HepG2 (cell line): ENCODE measurements at regions not wholly inside any gene's neighbourhood (a gene's known extent, or its start where the extent isn't known, plus 50 kb on each side); places are given as distances from the start of the nearest gene placed in this dataset.

Experiments
- HNF4G ChIP-seq, 2 experiments: sonication (generic) in 1 of 2; formaldehyde crosslinking in 1 of 2; IDR thresholded peaks; 2 replicates each; pipeline versions ENCODE4 v1.4.0 to v1.6.1; 2011 to 2020; ENCODE audit warnings: borderline replicate concordance in 2 of 2, low read depth in 2 of 2, mild to moderate bottlenecking in 2 of 2, low read length in 1 of 2, missing genetic modification reagents in 1 of 2, moderate library complexity in 1 of 2
- PAWR ChIP-seq: sonication (generic); formaldehyde crosslinking; IDR thresholded peaks from 2 replicates; pipeline ENCODE4 v1.4.0; 2020; ENCODE audit warnings: missing genetic modification reagents, mild to moderate bottlenecking, borderline replicate concordance
- RAD51 ChIP-seq: fragments of 450-650 bp; IDR thresholded peaks from 2 replicates; pipeline ENCODE4 v1.6.1; 2016; ENCODE audit warnings: borderline replicate concordance
- SRF ChIP-seq: IDR thresholded peaks from 2 replicates; pipeline ENCODE4 v1.6.1; 2011; ENCODE audit warnings: mild to moderate bottlenecking, low read depth, low read length, moderate library complexity
- ZNF276 ChIP-seq: sonication (generic); formaldehyde crosslinking; IDR thresholded peaks from 2 replicates; pipeline ENCODE4 v1.4.0; 2020; ENCODE audit warnings: mild to moderate bottlenecking, low read depth, missing genetic modification reagents
- TF ChIP-seq, protein P1 (sequence below): sonication (generic); formaldehyde crosslinking; IDR thresholded peaks from 2 replicates; pipeline ENCODE4 v1.4.0; 2020; ENCODE audit warnings: missing genetic modification reagents, borderline replicate concordance
- TF ChIP-seq, protein P2 (sequence below): sonication (generic); formaldehyde crosslinking; IDR thresholded peaks from 2 replicates; pipeline ENCODE4; 2020; ENCODE audit warnings: missing genetic modification reagents, mild to moderate bottlenecking, borderline replicate concordance
- TF ChIP-seq, protein P3 (sequence below): sonication (generic); formaldehyde crosslinking; IDR thresholded peaks from 2 replicates; pipeline ENCODE4 v1.5.0; 2020; ENCODE audit warnings: missing genetic modification reagents
- TF ChIP-seq, protein P4 (sequence below): sonication (generic); formaldehyde crosslinking; IDR thresholded peaks from 2 replicates; pipeline ENCODE4 v1.4.0; 2020; ENCODE audit warnings: missing genetic modification reagents

DNA sequence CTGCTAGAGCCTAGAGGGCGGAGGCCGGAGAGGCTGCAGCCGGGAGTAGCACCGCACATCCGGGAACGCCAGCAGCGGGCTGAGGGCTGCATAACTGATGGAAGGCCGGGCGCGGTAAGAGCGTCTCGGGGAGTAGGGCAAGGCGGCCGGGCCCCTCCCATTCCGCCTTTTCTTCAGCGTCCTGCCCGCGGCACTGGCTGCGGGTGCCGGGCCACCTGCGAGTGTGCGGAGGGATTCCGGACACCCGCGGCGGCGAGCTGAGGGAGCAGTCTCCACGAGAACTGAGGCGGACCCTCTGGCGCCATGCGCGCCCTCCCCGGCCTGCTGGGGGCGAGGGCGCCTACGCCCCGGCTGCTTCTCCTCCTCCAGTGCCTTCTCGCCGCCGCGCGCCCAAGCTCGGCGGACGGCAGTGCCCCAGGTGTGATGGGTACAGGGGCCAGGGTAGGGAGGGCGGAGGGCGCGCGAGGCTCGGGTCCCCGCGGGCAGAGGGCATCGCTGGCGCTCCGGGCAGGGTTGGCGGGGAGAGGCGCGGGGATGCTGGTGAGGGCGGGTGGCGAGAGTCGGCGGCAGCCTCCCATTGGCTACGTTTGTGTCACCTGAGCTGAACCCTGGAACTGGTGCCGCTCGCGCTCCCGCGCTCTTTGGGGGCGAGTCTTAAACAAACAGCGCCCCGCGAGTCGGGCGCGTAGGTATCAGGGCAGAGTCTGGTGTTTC, 334.4 kb downstream of the SRGAP2C start (continued):
- TF ChIP-seq, protein P1, sequence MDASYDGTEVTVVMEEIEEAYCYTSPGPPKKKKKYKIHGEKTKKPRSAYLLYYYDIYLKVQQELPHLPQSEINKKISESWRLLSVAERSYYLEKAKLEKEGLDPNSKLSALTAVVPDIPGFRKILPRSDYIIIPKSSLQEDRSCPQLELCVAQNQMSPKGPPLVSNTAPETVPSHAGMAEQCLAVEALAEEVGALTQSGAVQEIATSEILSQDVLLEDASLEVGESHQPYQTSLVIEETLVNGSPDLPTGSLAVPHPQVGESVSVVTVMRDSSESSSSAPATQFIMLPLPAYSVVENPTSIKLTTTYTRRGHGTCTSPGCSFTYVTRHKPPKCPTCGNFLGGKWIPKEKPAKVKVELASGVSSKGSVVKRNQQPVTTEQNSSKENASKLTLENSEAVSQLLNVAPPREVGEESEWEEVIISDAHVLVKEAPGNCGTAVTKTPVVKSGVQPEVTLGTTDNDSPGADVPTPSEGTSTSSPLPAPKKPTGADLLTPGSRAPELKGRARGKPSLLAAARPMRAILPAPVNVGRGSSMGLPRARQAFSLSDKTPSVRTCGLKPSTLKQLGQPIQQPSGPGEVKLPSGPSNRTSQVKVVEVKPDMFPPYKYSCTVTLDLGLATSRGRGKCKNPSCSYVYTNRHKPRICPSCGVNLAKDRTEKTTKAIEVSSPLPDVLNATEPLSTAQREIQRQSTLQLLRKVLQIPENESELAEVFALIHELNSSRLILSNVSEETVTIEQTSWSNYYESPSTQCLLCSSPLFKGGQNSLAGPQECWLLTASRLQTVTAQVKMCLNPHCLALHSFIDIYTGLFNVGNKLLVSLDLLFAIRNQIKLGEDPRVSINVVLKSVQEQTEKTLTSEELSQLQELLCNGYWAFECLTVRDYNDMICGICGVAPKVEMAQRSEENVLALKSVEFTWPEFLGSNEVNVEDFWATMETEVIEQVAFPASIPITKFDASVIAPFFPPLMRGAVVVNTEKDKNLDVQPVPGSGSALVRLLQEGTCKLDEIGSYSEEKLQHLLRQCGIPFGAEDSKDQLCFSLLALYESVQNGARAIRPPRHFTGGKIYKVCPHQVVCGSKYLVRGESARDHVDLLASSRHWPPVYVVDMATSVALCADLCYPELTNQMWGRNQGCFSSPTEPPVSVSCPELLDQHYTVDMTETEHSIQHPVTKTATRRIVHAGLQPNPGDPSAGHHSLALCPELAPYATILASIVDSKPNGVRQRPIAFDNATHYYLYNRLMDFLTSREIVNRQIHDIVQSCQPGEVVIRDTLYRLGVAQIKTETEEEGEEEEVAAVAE (CRISPR knock-in tag): no peak
- TF ChIP-seq, protein P2, sequence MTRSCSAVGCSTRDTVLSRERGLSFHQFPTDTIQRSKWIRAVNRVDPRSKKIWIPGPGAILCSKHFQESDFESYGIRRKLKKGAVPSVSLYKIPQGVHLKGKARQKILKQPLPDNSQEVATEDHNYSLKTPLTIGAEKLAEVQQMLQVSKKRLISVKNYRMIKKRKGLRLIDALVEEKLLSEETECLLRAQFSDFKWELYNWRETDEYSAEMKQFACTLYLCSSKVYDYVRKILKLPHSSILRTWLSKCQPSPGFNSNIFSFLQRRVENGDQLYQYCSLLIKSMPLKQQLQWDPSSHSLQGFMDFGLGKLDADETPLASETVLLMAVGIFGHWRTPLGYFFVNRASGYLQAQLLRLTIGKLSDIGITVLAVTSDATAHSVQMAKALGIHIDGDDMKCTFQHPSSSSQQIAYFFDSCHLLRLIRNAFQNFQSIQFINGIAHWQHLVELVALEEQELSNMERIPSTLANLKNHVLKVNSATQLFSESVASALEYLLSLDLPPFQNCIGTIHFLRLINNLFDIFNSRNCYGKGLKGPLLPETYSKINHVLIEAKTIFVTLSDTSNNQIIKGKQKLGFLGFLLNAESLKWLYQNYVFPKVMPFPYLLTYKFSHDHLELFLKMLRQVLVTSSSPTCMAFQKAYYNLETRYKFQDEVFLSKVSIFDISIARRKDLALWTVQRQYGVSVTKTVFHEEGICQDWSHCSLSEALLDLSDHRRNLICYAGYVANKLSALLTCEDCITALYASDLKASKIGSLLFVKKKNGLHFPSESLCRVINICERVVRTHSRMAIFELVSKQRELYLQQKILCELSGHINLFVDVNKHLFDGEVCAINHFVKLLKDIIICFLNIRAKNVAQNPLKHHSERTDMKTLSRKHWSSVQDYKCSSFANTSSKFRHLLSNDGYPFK (CRISPR knock-in tag): peak; percentile 61; the same call in 1 of the 2 replicates
- TF ChIP-seq RAD51 (no peak), HNF4G (IDR thresholded peaks at IDR 0.05; ENCODE audit: borderline replicate concordance, low read depth, low read length) (no peak), HNF4G (CRISPR knock-in tag; IDR thresholded peaks at IDR 0.05; ENCODE audit: borderline replicate concordance, low read depth) (0 out of 2 replicates have a peak, but pooled peaks have one; percentile 65), SRF (no peak), PAWR (CRISPR knock-in tag) (peak; percentile 77; the same call in 1 of the 2 replicates), ZNF276 (0 out of 2 replicates have a peak, but pooled peaks have one; percentile 72)
- TF ChIP-seq, protein P3, sequence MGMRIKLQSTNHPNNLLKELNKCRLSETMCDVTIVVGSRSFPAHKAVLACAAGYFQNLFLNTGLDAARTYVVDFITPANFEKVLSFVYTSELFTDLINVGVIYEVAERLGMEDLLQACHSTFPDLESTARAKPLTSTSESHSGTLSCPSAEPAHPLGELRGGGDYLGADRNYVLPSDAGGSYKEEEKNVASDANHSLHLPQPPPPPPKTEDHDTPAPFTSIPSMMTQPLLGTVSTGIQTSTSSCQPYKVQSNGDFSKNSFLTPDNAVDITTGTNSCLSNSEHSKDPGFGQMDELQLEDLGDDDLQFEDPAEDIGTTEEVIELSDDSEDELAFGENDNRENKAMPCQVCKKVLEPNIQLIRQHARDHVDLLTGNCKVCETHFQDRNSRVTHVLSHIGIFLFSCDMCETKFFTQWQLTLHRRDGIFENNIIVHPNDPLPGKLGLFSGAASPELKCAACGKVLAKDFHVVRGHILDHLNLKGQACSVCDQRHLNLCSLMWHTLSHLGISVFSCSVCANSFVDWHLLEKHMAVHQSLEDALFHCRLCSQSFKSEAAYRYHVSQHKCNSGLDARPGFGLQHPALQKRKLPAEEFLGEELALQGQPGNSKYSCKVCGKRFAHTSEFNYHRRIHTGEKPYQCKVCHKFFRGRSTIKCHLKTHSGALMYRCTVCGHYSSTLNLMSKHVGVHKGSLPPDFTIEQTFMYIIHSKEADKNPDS (CRISPR knock-in tag): peak; percentile 52; the same call in 1 of the 2 replicates
- TF ChIP-seq, protein P4, sequence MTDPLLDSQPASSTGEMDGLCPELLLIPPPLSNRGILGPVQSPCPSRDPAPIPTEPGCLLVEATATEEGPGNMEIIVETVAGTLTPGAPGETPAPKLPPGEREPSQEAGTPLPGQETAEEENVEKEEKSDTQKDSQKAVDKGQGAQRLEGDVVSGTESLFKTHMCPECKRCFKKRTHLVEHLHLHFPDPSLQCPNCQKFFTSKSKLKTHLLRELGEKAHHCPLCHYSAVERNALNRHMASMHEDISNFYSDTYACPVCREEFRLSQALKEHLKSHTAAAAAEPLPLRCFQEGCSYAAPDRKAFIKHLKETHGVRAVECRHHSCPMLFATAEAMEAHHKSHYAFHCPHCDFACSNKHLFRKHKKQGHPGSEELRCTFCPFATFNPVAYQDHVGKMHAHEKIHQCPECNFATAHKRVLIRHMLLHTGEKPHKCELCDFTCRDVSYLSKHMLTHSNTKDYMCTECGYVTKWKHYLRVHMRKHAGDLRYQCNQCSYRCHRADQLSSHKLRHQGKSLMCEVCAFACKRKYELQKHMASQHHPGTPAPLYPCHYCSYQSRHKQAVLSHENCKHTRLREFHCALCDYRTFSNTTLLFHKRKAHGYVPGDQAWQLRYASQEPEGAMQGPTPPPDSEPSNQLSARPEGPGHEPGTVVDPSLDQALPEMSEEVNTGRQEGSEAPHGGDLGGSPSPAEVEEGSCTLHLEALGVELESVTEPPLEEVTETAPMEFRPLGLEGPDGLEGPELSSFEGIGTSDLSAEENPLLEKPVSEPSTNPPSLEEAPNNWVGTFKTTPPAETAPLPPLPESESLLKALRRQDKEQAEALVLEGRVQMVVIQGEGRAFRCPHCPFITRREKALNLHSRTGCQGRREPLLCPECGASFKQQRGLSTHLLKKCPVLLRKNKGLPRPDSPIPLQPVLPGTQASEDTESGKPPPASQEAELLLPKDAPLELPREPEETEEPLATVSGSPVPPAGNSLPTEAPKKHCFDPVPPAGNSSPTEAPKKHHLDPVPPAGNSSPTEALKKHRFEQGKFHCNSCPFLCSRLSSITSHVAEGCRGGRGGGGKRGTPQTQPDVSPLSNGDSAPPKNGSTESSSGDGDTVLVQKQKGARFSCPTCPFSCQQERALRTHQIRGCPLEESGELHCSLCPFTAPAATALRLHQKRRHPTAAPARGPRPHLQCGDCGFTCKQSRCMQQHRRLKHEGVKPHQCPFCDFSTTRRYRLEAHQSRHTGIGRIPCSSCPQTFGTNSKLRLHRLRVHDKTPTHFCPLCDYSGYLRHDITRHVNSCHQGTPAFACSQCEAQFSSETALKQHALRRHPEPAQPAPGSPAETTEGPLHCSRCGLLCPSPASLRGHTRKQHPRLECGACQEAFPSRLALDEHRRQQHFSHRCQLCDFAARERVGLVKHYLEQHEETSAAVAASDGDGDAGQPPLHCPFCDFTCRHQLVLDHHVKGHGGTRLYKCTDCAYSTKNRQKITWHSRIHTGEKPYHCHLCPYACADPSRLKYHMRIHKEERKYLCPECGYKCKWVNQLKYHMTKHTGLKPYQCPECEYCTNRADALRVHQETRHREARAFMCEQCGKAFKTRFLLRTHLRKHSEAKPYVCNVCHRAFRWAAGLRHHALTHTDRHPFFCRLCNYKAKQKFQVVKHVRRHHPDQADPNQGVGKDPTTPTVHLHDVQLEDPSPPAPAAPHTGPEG: peak; percentile 79
